ENCODE measurements at regions not wholly inside any gene's neighbourhood (a gene's known extent, or its start where the extent isn't known, plus 50 kb on each side); places are given as distances from the start of the nearest gene placed in this dataset.

DNA sequence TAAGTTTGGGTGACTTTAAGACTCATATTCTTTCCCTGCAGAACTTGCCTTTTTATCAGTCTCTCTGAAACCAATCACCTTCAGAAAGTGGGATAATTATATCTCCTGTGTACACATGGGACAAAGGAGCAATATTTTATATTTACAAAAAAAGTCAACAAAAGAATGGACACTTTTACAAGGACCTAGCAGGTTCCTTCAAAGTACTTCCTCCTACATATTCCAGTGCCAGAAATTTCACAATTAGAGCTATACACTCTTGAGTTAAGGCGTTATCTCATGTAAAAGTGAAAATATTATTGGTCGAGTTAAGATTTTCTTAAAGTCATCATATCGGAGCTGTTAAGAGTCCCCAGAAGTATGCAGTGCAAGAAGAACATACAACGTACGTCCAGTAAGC, 98.9 kb upstream of the MAFB start:
- no peak overlapping the region for H3K4me3 ChIP-seq (ENCODE audit: extremely low read depth in 1 of 4, insufficient read depth in 2 of 4, low read depth in 3 of 4, low read length in 4 of 4)
- no peak for TF ChIP-seq GTF2F1 (IDR thresholded peaks at IDR 0.05; ENCODE audit: borderline replicate concordance, low read depth, low read length)
- no peak for TF ChIP-seq BRCA1 (IDR thresholded peaks at IDR 0.05; ENCODE audit: low read depth, low read length)
- no peak for TF ChIP-seq HDAC6 (IDR thresholded peaks at IDR 0.05; ENCODE audit: low read depth, low read length)
- no peak for TF ChIP-seq SIX5 (IDR thresholded peaks at IDR 0.05; ENCODE audit: low read depth, low read length)
- no peak for TF ChIP-seq EP300 (IDR thresholded peaks at IDR 0.05; ENCODE audit: borderline replicate concordance in 1 of 2, low read depth in 2 of 2, low read length in 2 of 2)
- no peak for TF ChIP-seq SAP30 (IDR thresholded peaks at IDR 0.05; ENCODE audit: insufficient read depth, insufficient replicate concordance, low read length)
- no peak for TF ChIP-seq BACH1 (IDR thresholded peaks at IDR 0.05; ENCODE audit: low read length)
- TF ChIP-seq, protein P1, sequence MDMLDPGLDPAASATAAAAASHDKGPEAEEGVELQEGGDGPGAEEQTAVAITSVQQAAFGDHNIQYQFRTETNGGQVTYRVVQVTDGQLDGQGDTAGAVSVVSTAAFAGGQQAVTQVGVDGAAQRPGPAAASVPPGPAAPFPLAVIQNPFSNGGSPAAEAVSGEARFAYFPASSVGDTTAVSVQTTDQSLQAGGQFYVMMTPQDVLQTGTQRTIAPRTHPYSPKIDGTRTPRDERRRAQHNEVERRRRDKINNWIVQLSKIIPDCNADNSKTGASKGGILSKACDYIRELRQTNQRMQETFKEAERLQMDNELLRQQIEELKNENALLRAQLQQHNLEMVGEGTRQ (IDR thresholded peaks at IDR 0.05; ENCODE audit: low read length), result no peak
- no peak for TF ChIP-seq SP4 (IDR thresholded peaks at IDR 0.05; ENCODE audit: low read length)
- no peak for TF ChIP-seq SIN3A (conservative IDR thresholded peaks at IDR 0.05 in 1 of 2, IDR thresholded peaks at IDR 0.05 in 1 of 2; ENCODE audit: low read depth in 1 of 2, low read length in 2 of 2)
- no peak for TF ChIP-seq RBBP5 (IDR thresholded peaks at IDR 0.05; ENCODE audit: borderline replicate concordance, low read depth, low read length)
- H4K8ac ChIP-seq (ENCODE audit: extremely low read depth, insufficient read depth, low read length), result no peak overlapping the region
- no peak overlapping the region for H2AK5ac ChIP-seq (ENCODE audit: low read depth, low read length)
- no peaks in the 10 kb centered on the region for H3K79me1 ChIP-seq (ENCODE audit: low read depth, low read length)
- H4K5ac ChIP-seq (ENCODE audit: insufficient read length, low read depth, low read length), result no peak overlapping the region
- no peaks in the 10 kb centered on the region for H3K79me2 ChIP-seq (ENCODE audit: control insufficient read depth in 1 of 2, insufficient read depth in 2 of 2, low read length in 2 of 2)
- no peak overlapping the region for H4K91ac ChIP-seq (replicated peaks; ENCODE audit: insufficient read length, low read length)
- H2BK12ac ChIP-seq (ENCODE audit: low read depth, low read length), result no peak overlapping the region
- DNase-seq (ENCODE audit: low read depth in 1 of 2, low spot score in 2 of 2) (no peak), FAIRE-seq (no peak)
- no peak overlapping the region for H2AFZ ChIP-seq (ENCODE audit: low read length)
- H3K18ac ChIP-seq (ENCODE audit: extremely low read depth, low read length), result no peak overlapping the region
- POLR2A ChIA-PET (ENCODE audit: partially characterized antibody), result no interaction called here
- no peak overlapping the region for H2BK20ac ChIP-seq (ENCODE audit: low read length)
- no peak overlapping the region for H3K56ac ChIP-seq (replicated peaks; ENCODE audit: insufficient read length, low read depth, low read length)
- H3K23ac ChIP-seq (ENCODE audit: insufficient read length), result no peak overlapping the region
- no peaks in the 10 kb centered on the region for H3K9me3 ChIP-seq (ENCODE audit: insufficient read depth in 2 of 2, low read depth in 1 of 2, low read length in 1 of 2)
- CTCF ChIA-PET (ENCODE audit: partially characterized antibody), result interaction anchor here (1.6 to 2.5 kb wide), 3 partner anchors 9 to 46 kb away, joined by 3 to 14 read pairs (median 5); no protein-coding TSS in a partner anchor
- no peak overlapping the region for H3K4me2 ChIP-seq (ENCODE audit: insufficient read depth in 1 of 2, low read depth in 2 of 2, low read length in 2 of 2)
- no peak overlapping the region for H3K27ac ChIP-seq (ENCODE audit: low read depth, low read length)
- H2BK120ac ChIP-seq (replicated peaks; ENCODE audit: low read depth, low read length), result no peak overlapping the region
- H3K27me3 ChIP-seq (replicated peaks in 1 of 4; ENCODE audit: control insufficient read depth in 3 of 4, extremely low read depth in 1 of 4, insufficient read depth in 3 of 4, low read length in 3 of 4), result no peaks in the 10 kb centered on the region
- H3K23me2 ChIP-seq (ENCODE audit: low read depth, low read length), result no peaks in the 10 kb centered on the region
- no peak overlapping the region for H3K14ac ChIP-seq (ENCODE audit: insufficient read length)
- no peaks in the 10 kb centered on the region for H3K4me1 ChIP-seq (replicated peaks in 1 of 4; ENCODE audit: control insufficient read depth in 3 of 4, insufficient read depth in 4 of 4, low read length in 3 of 4)
- no peaks in the 10 kb centered on the region for H4K20me1 ChIP-seq (replicated peaks in 1 of 2; ENCODE audit: control insufficient read depth in 1 of 2, insufficient read depth in 2 of 2, low read length in 2 of 2)
- no peak overlapping the region for H3K4ac ChIP-seq (replicated peaks; ENCODE audit: insufficient read length, low read depth, low read length)
- no peaks in the 10 kb centered on the region for H3K36me3 ChIP-seq (ENCODE audit: control insufficient read depth in 2 of 4, insufficient read depth in 4 of 4, low read length in 3 of 4)
- no peak overlapping the region for H2BK5ac ChIP-seq (ENCODE audit: low read depth, low read length)
- 87% methylated on average over 5 of the region's 5 CpGs; no CpG with 5 or more reads in 1 of the 2 experiments for WGBS, 2 experiments (ENCODE audit: extremely low coverage in 1 of 2, insufficient coverage in 1 of 2, insufficient read length in 1 of 2, insufficient replicate concordance in 2 of 2, low coverage in 1 of 2, low lambda C conversion rate in 2 of 2, missing lambda C conversion rate in 1 of 2)
- no peak overlapping the region for H3K9ac ChIP-seq (replicated peaks in 1 of 4; ENCODE audit: extremely low read depth in 1 of 4, low read depth in 3 of 4, low read length in 3 of 4)
- H2BK15ac ChIP-seq (ENCODE audit: low read length), result no peak overlapping the region
